Glomerular visceral epithelial cell (primary cell): ENCODE measurements at regions not wholly inside any gene's neighbourhood (a gene's known extent, or its start where the extent isn't known, plus 50 kb on each side); places are given as distances from the start of the nearest gene placed in this dataset.
A peak's percentile ranks its signal among the peaks of the same experiment; 100 is the strongest.

Experiments used
- DNase-seq: peaks from one replicate; pipeline ENCODE4 v3.0.0-alpha.2; 2016; ENCODE audit errors: extremely low spot score

DNA sequence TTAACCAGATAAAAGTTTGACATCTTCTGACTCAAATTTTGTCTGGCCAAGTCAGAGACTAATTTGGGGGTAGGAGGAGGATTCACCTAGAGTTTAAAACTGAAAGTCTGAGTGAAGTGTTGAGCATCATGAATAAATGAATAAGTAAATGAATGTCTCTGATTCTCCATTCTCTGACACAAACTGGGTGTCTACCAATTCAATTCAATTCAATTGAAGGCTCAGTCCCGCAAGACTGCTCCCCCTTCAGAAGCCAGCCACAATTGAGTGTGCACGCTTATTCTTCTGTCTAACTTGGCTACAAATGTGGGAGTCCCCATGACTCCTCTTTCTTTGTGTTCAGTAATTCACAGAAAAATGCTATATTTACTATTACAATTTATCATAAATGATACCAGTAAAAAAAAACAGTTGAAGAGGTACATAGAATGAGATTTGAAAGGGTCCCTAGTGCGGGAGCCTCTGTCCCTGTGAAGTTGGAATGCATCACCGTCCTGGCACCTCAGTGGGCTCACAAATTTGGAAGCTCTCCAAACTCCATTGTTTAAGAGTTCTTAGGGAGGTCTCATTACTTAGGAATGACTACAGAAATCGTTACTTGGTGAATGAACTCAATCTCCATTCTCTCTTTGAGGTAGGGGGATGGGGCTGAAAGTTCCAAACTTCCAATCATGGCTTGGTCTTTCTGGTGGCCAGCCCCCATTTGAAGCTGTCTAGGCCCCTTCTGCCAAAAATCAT lies 243.7 kb upstream of the PHYHIPL start:
- DNase-seq = peak; percentile 12

DNA sequence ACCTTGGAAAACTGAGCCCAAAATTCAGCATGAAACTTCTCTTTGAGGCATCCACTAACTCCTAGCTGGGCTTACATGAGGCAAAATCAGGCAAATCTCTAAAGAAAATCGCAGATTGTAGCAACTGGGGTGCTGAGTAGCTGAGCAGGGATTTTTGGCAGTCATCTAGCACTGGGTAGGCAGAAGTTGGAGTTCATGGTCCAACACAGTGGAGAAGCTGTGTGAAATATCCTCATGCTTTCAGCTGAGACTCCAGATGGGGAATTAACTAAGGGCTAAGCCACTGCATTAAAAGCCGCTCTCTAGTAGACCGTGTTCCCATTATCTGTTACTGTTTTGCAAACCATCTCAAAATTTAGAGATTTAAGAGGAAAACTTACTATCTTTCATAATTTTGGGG lies 240.1 kb upstream of the PHYHIPL start:
- no peak for DNase-seq

DNA sequence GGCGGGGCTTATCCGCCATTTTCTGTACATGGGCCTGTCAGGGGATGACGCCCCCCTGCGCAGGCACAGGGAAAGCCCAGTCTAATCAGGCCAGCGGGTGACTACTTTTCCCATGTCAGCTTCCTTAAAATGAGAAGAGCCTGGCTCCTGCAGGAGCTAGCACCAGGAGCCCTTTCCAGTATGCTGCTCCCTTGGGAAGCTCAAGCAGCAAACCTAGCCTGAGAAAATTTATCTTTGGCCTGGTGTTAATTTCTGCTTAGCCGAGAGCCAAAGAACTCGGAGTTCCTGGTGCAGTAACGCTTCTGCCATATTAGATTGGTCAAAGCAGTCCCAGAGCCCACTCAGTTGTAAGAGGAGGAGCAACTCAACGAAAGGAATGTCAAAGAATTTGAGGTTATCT lies 239.0 kb upstream of the PHYHIPL start:
- DNase-seq = no peak

DNA sequence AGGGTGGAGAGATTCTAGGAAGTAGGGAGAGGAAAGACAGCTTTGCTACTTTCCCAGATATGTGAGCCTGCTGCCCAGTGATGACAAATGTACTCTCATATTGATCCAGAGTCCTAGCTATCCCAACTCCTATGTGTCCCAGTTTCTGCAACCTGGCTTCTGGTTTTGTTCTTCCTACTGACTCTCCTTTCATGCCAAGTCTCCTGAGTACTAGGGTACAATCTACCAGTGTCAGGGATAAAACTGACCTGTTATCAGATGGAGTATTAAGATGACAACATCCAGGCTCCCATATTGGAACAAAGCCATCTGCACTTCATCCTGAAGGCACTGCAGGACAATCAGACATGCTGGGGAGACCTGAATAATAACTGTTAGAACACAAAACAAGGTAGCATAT lies 233.7 kb upstream of the PHYHIPL start:
- no peak for DNase-seq

DNA sequence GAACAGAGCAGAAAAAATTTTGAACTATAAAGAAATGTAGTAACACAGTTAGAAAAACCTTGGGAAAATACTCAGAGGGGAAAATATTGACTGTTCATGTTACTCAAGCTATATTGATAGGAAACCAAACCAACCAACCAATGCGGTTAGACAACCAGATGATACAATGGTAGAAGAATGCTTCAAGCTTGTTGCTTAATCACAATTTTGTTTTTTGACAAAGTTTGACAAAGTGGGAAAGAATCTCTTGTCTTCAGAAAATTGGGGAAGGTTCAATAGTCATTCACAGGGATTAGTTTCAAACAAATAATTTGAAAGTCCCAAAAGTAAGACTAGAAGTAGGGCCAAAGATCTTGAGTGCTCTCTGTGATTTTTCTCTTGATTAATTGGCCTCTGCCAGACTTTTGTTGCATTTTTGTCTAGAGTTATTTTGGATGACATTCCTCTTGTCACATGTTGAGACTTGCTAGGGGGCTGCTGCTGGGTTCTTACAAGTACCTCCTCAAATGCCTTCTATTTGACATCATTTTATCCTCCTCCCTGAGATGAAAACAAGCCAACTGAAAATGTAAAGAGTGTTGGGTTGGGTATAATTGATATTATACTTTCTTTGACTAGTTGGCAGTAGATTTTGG lies 233.1 kb upstream of the PHYHIPL start:
- DNase-seq = no peak

DNA sequence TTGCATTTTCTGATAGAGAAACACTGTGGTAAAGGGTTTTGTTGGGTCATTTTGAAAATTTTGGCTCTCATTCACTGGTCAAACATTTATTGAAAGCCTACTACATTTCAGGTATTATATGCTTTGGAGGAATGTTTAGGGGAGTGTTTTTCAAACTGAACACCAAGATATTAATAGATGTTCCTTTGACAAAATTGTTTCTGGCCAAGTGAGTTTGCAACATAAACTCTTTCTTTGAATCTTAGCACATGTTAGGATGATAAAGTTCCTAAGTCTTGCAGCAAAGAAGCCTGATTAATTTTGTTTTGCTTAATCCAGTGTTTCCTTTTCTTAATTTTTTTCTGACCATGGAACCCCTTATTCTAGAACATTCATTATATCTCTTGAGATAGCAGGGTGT lies 232.5 kb upstream of the PHYHIPL start:
- no peak for DNase-seq

DNA sequence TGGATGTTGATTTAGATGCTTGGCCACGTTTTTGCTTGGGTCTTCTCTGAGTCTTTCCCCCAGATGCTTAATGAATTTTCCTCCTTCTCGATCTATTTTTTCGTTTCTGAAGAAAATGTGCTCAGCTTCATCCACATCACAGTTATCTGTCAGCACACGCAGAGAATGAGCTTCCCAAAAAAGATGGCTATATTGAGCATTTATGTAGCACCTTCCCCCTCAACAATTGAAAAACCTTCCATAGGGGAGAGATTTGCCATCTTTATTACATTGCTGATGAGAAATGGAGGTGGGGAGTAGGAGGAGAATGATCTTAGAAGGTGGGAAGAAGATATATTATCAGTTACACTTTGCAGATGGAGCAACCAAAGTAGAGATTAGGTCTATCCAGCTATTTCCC lies 228.1 kb upstream of the PHYHIPL start:
- no peak for DNase-seq

DNA sequence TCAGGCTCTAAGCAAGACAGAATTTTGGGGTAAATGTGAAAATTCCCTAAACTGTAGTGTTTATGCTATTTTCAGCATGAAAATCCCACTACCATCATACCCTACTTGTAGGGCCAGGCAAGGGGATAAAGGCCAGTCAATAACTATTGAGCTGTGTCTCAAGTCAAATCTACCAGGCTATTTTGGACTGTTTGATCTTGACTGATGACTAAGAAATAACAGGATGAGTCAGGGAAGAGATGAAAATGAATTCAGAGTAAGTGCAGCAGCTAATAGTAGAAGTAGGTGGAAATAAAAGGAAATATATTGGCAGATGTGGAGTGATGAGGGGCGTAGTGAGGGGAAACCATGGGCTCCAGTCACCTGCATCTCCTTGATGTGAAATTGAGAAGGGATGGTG lies 225.8 kb upstream of the PHYHIPL start:
- no peak for DNase-seq

DNA sequence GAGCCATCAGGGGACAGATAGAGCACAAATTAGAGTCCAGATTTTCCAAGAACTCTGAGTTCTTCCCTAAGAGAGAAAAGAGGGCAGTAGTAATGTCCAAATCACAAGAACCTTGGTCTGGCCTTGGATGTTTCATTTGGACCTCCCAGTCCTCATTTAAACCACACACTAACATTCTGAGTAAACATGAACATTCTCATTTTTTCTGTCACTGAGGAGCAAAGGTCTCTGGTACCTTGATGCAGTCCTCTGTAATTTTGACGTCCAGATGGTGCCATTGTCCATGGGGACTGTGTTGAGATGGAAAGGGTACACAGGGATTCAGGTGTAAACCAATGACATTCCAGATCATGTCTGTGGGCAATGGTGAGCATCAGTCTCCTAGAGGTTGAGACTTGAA lies 225.4 kb upstream of the PHYHIPL start:
- no peak for DNase-seq

DNA sequence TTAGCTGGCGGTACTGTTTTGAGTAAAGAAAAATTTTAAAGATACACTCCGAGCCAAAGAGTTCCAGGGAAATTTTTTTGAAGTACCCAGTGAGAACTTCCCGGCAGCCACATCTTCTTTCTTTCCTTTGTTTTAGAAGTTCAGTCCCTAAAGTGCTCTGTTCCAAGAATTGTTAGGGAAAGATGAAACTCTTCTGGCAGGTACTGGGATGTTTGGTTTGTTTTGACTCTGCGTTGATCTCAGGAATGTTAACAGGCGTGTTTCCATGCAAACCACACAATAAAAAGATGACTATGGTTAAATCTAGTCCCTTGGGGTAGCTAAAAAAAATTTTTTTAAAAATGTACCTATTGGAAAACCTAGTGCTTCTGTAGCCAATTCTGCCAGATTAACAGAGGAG lies 224.7 kb upstream of the PHYHIPL start:
- DNase-seq = no peak

DNA sequence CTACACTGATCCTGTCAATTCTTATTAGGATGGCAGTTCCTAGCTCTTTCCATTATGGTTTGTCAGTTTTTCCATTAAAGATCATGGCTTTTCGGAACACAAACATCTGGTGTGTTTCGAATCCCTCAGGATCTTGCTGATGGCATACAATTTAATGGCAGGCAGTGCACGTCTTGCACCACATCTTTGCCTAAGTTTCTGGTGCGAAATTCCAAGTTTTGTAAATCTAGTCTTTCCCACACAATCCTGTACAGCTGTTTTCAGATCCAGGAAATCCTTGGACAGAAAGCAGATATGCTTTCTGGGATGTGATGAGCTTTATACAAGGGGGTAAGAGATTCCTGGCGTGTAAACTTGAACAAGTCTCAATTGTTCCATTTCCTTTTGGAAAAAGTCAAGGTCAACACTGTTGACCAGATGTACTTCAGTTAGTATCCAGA lies 224.3 kb upstream of the PHYHIPL start:
- no peak for DNase-seq

DNA sequence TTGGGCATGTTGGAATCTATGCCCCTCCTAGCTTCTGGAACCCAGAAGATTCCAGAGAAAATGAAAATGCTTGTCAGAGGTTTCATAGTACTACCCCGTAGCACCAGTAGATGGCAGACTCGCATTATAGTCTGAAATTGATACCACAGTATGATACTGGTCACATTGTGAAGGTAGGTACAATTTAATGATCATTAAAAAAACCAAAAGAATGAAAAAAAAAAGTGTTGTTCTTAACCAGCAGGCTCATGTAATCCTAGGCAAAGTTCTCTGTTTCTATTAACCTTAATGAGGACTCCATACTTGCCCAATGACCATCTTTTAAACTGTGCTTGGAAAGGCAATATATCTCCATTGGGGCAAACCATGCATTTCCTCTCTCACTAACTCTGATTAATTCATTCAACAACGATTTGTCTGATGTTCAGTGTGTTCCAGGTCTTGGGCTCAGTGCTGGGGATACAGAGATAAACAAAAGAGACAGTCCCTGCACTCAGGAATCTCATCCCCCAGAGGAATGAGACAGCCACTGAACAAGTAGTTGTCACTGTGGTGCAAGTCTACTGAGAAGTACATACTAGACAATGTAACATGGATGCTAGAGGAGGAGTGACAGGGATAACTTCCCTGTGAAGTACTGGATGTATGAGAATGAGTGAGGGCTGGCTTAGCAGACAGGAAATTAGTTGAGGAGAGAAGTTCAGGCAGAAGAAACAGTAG lies 223.5 kb upstream of the PHYHIPL start:
- peak; percentile 52 for DNase-seq

DNA sequence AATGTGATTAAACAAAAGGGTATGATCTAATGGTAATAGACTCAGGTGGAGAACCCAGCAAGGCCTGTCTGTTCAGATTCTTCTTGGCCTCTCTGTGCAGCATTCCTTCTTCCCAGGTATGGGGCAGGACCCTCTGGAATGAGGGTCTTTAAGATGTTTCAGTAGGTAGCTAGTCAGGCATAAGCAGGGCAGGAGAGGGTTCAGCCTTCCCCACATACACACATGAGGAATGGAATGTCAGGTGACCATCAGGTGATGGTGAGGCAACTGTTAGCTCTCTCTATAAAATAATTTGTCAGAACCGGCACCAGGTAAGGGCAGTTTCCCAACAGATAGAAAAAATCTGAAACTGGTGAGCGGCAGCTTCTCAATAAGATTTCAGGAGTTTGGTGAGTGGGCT lies 222.3 kb upstream of the PHYHIPL start:
- DNase-seq = no peak

DNA sequence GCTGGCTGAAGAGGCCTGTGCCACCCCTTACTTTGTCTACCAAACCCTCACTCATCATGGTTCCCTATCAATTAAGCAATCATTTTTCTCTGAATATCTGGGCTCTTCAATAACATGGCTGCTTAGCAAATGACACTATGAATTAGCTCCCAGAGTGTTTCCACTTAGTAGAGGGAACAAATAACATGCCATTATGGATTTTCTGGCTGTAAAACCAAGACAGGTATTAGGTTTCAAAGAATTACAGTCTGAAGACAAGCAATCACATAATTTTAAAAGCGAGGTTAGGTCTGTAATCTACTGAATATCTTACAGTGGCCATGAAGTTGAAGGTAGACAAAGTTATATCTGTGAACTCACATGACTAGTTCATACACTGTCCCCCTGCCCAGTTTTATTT lies 220.8 kb upstream of the PHYHIPL start:
- DNase-seq = no peak

DNA sequence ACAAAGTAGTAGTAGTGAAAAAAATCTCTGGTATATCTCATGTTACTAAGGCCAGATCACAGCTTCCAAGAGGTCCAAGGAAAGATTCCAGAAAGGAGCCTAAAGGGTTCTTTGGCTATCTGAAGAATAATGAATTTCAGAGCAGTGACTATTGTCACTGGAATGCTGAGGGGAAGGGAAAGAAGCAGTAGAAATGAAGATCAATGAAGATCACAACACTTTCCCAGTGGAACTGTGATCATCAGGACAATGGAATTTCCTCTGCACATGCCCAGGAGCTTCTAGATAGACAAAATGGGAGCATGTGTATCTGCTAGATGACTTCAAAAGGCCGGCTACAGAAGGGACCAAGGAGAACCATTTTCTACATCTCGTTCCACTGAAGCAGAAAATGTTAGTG lies 219.5 kb upstream of the PHYHIPL start:
- no peak for DNase-seq

DNA sequence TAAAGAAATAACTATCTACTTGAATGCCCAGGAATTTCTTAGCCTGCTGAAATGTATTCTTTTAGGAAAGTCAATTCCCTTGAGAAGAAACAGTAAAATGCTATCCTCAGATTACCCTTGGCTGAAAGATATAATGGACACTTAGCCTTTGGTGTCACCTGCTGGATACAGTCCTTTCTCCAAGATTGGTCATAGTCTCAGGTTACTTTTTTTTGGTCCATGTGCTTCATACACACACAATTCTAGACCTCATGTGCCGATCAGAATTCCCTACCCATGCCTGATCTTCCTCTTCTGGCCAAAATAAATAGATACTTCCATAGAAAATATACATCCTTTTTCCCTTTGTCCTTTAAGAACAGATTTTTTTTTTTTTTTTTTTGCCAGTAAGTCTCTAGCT lies 218.9 kb upstream of the PHYHIPL start:
- no peak for DNase-seq

DNA sequence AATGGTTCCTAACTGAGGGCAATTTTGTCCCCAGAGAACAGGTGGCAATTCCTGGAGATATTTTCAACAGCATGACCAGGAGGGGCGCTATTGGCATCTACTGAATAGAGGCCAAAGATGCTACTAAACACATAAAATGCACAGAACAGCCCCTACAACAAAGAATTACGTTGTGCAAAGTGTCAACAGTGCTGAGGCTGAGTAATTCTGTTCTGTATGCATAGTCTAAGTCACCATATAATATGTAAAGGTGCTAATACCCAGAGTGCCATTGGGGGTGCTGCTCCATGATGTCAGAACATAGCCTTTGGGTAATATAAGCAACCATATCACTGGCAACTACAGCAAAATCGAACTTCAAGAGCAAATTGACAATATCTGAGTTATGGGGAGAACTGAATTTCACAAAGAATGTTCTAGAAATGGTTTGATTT lies 213.3 kb upstream of the PHYHIPL start:
- DNase-seq = no peak

DNA sequence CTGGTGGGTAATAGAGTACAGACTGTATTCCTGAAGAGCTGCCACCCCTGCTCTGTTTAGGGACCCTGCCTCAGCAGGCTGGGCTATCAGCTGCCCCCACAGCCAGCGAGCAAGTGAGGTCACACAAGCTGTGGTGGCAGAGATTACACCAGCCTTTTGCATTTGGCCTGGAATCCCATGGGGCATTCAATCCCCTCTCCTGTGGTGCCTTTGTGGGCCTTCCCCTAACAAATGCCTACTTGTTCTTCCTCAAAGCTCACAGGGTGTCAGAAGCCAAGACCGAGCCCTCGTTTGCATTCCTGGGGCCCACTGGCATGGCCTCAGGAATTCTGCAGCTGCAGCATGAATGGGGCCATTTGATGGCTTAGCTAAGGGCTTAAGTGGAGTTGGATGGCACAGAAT lies 212.7 kb upstream of the PHYHIPL start:
- no peak for DNase-seq

DNA sequence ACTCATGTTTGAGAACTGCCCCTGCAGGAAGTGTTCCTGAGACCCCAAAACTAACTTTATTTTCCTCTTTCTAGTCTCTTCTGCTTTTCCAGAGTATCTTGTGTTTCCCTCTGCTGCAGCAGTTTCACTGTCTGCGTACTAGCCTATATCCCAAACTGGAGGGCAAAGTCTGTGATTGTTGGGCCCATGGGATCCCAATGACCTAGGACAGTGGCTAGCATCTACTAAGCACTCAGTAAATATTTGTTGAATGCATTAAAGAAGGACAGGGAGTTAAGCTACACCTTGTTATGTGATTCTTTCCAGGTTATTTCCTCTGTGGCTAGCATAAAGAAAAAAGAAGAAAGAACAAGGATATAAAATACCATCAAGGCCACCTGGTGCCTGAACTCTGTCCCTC lies 210.6 kb upstream of the PHYHIPL start:
- DNase-seq = no peak

DNA sequence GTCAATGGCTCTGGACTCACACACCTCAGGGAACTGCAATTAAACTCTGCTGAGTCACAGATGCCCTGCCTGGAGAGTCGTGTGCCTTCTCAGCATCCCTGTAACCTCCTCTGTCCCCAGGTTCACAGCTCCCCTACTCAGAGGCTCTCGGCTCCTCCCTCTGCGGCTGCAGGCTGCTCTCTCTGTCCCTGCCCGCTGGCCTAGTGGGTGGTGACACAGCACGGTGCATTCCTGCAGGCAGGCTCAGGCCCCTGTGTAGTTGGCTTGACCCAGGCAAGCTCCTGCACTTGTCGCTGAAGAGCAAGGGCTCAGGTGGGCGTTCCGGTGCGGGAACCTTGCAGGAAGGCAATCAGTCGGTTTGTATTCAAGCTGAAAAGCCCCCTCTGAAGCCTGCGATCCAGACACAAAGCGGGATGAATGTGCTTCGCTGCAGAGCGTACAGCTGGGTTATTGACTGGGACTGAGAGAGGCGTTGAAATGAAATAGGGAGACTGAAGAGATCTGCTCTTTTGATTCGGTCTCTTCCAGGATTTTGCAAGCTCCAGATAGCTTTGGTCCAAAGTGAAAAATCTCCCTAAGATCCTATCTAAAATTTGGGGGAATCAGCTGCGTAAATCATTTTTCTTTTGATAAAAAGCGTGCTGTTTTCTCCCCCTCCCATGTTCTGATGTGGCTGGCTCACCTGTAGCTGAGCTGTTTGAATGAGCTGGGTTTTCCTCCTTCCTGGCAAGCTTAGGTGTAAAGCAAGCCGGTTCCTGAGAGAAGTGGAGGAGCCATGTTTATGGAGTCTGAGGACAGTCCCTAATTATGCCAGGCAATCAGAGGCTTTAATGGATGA lies 208.7 kb upstream of the PHYHIPL start:
- peak; percentile 43 for DNase-seq

DNA sequence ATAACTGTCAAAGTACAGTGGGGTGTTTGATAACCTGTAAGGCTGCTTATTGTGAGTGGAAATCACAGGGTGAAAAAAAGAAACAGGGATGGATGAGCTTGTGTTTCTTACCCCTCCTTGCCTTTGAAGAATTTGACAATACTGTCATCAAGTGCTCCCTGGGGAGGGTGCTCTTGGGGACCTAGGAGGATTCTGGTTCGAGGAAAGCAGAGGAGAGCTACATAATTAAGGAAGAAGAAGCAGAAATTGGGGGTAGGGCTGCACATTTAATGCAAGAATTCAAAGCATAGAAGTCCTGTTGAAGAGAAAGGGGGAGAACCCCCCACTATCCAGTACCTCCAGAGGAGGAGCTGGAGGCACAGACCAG lies 208.1 kb upstream of the PHYHIPL start:
- no peak for DNase-seq

DNA sequence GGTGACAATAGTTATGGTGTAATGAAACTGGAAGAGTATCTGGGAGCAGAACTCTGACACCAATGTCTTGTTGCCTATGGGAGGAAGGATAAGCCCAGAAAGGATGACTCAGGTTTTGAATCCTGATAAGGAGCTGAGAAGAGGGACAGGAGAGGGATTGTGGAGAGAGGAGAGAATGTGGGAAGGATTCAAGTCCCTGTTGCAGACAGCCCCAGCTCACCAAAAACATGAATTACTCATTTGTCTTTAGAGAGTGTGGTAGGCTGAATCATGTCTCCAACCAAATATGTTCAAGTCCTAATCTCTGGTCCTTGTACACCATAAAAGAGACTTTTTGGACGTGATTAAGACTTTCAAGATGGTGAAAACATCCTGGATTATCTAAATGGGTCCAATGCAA lies 206.9 kb upstream of the PHYHIPL start:
- DNase-seq = no peak
